GM12878 (cell line): ENCODE measurements at regions not wholly inside any gene's neighbourhood (a gene's known extent, or its start where the extent isn't known, plus 50 kb on each side); places are given as distances from the start of the nearest gene placed in this dataset.

Experiments
- ATAC-seq: fragments of 200-7000 bp; cut with Tn5 transposase; 3 replicates; pipeline ENCODE4 v1.9.1; 2020; ENCODE audit warnings: mild to moderate bottlenecking, moderate library complexity
- BruUV-seq: library from RNA; stranded (reverse); fragments of 400-500 nt; replicated peaks from 2 replicates; lab custom pipeline; 2021; lab: Mats Ljungman, UMichigan
- CTCF ChIA-PET: fragments of 300-600 bp; sonication (Branson Sonifier 250); formaldehyde crosslinking; extraction: SDS; loops from one replicate; lab custom pipeline; 2021; ENCODE audit warnings: inconsistent platforms; lab: Yijun Ruan, JAX
- POLR2A ChIA-PET: fragments of 350-600 bp; formaldehyde crosslinking; extraction: SDS; loops from one replicate; lab custom pipeline; 2021; ENCODE audit warnings: inconsistent platforms; lab: Charles Lee
- RAD21 ChIA-PET: fragments of 300-600 bp; sonication (Branson Sonifier 250); formaldehyde crosslinking; loops from one replicate; lab custom pipeline; 2023; ENCODE audit warnings: antibody characterized with exemption; ENCODE audit not compliant: unreplicated experiment; lab: Charles Lee
- SMC1A ChIA-PET: fragments of 300-600 bp; sonication (Branson Sonifier 250); formaldehyde crosslinking; loops from one replicate; lab custom pipeline; 2023; ENCODE audit not compliant: unreplicated experiment, uncharacterized antibody; lab: Charles Lee
- DNase-seq: peaks from one replicate; pipeline ENCODE4 v3.0.0-alpha.2; 2011; ENCODE audit warnings: low read depth, low spot score
- FAIRE-seq: peaks from 3 replicates; lab custom pipeline; 2011; peaks lifted over from hg19 to GRCh38; lab: Jason Lieb, UNC
- H2AFZ ChIP-seq: 2 replicates; pipeline ENCODE4 v1.6.0; 2011; ENCODE audit warnings: low read depth, low read length, control low read depth; ENCODE audit not compliant: control insufficient read depth
- H3K27ac ChIP-seq: 2 replicates; pipeline ENCODE4 v1.5.1; 2011; ENCODE audit warnings: control low read depth; ENCODE audit not compliant: control insufficient read depth, insufficient read depth
- H3K27me3 ChIP-seq, 2 experiments: replicated peaks in 1 of 2; 2 replicates each; pipeline versions ENCODE4 v1.6.0 to v1.6.1; 2011; ENCODE audit warnings: low read length in 1 of 2; ENCODE audit not compliant: control insufficient read depth in 2 of 2, insufficient read depth in 2 of 2
- H3K36me3 ChIP-seq, 2 experiments: 2 replicates each; pipeline ENCODE4 v1.5.1; 2011; ENCODE audit warnings: low read length in 1 of 2; ENCODE audit not compliant: control insufficient read depth in 2 of 2, insufficient read depth in 2 of 2
- H3K4me1 ChIP-seq: 2 replicates; pipeline ENCODE4 v1.6.1; 2011; ENCODE audit warnings: mild to moderate bottlenecking, low read length, moderate library complexity, mixed read lengths; ENCODE audit not compliant: control insufficient read depth, insufficient read depth
- H3K4me2 ChIP-seq: 2 replicates; pipeline ENCODE4 v1.6.0; 2011; ENCODE audit warnings: control low read depth; ENCODE audit not compliant: control insufficient read depth, insufficient read depth
- H3K4me3 ChIP-seq: fragments of 200-600 bp; sonication (generic); 2 replicates; pipeline ENCODE4 v1.5.1; 2016
- H3K79me2 ChIP-seq: 2 replicates; pipeline ENCODE4 v1.6.0; 2011; ENCODE audit warnings: low read length; ENCODE audit not compliant: control insufficient read depth, insufficient read depth
- H3K9ac ChIP-seq: 2 replicates; pipeline ENCODE4 v1.8.0; 2011; ENCODE audit warnings: low read length, control low read depth, mixed read lengths; ENCODE audit not compliant: control insufficient read depth, insufficient read depth
- H3K9me3 ChIP-seq: replicated peaks from 3 replicates; pipeline ENCODE4 v1.5.1; 2011; ENCODE audit warnings: mild to moderate bottlenecking, low read length; ENCODE audit not compliant: control insufficient read depth, insufficient read depth
- H4K20me1 ChIP-seq: 2 replicates; pipeline ENCODE4 v1.6.0; 2011; ENCODE audit not compliant: control insufficient read depth, insufficient read depth
- ATF7 ChIP-seq: fragments of 450-650 bp; IDR thresholded peaks from 2 replicates; pipeline ENCODE4 v1.6.1; 2016; ENCODE audit warnings: low read depth, mild to moderate bottlenecking
- BCL3 ChIP-seq: IDR thresholded peaks from 2 replicates; pipeline ENCODE4 v1.6.1; 2011; ENCODE audit warnings: borderline replicate concordance, low read depth, mild to moderate bottlenecking, moderate library complexity, low read length; ENCODE audit not compliant: insufficient read depth, poor library complexity, severe bottlenecking
- BMI1 ChIP-seq: fragments of 450-650 bp; IDR thresholded peaks from 2 replicates; pipeline ENCODE4 v1.6.1; 2016; ENCODE audit warnings: mild to moderate bottlenecking, moderate library complexity, borderline replicate concordance
- CUX1 ChIP-seq: IDR thresholded peaks from 2 replicates; pipeline ENCODE4 v1.6.1; 2012; ENCODE audit warnings: improper control_type of control experiment, low read depth, low read length; ENCODE audit not compliant: insufficient replicate concordance
- MEF2B ChIP-seq: fragments of 450-650 bp; IDR thresholded peaks from 2 replicates; pipeline ENCODE4 v1.6.1; 2018; ENCODE audit warnings: mild to moderate bottlenecking, moderate library complexity; ENCODE audit not compliant: partially characterized antibody, poor library complexity, severe bottlenecking
- NFYA ChIP-seq: IDR thresholded peaks from 2 replicates; pipeline ENCODE4 v1.6.1; 2011; ENCODE audit warnings: low read depth, mild to moderate bottlenecking, low read length, improper control_type of control experiment, borderline replicate concordance
- PBX3 ChIP-seq: IDR thresholded peaks from 2 replicates; pipeline ENCODE4 v1.6.1; 2011; ENCODE audit warnings: mild to moderate bottlenecking, low read depth, low read length, moderate library complexity; ENCODE audit not compliant: insufficient replicate concordance
- PML ChIP-seq: IDR thresholded peaks from 2 replicates; pipeline ENCODE4 v1.6.1; 2012; ENCODE audit warnings: low read length, inconsistent platforms
- SIX5 ChIP-seq: IDR thresholded peaks from 2 replicates; pipeline ENCODE4 v1.6.1; 2011; ENCODE audit warnings: mild to moderate bottlenecking, low read depth, low read length, moderate library complexity; ENCODE audit not compliant: severe bottlenecking
- SMAD1 ChIP-seq: fragments of 450-650 bp; IDR thresholded peaks from 2 replicates; pipeline ENCODE4 v1.6.1; 2018; ENCODE audit warnings: mild to moderate bottlenecking, low read depth; ENCODE audit not compliant: partially characterized antibody
- SUPT20H ChIP-seq: IDR thresholded peaks from 2 replicates; pipeline ENCODE4 v1.6.1; 2011; ENCODE audit warnings: low read depth, mild to moderate bottlenecking, low read length, moderate library complexity, borderline replicate concordance; ENCODE audit not compliant: control insufficient read depth
- ZNF384 ChIP-seq: IDR thresholded peaks from 2 replicates; pipeline ENCODE4 v1.6.1; 2012; ENCODE audit warnings: low read depth, mild to moderate bottlenecking, low read length, improper control_type of control experiment, borderline replicate concordance
- in situ Hi-C: fragments of 300-500 bp; cut with MboI; formaldehyde crosslinking; loops from 9 replicates; pipeline ENCODE4 v1.14.3; 2018; ENCODE audit warnings: mixed read lengths
- intact Hi-C: fragments of 100-400 bp; cut with micrococcal nuclease; formaldehyde crosslinking; loops from one replicate; pipeline ENCODE4 v1.14.2; 2022; ENCODE audit not compliant: unreplicated experiment

GRCh38 chr2:198499539-198499938, 695.1 kb downstream of the PLCL1 start (continued):
- TF ChIP-seq CUX1 (no peak), PBX3 (no peak), ZNF384 (no peak)

- Histone ChIP-seq H3K27me3 (no peaks in the 10 kb centered on the region), H3K27ac (no peak overlapping the region), H2AFZ (no peak overlapping the region), H3K4me3 (no peak overlapping the region), H3K79me2 (no peaks in the 10 kb centered on the region), H4K20me1 (no peaks in the 10 kb centered on the region), H3K9me3 (no peaks in the 10 kb centered on the region), H3K4me2 (no peak overlapping the region), H3K9ac (no peak overlapping the region), H3K4me1 (no peaks in the 10 kb centered on the region), H3K36me3 (no peaks in the 10 kb centered on the region)
- CTCF ChIA-PET, result no interaction called here
- DNase-seq (no peak), FAIRE-seq (no peak), ATAC-seq (no peak)
- RAD21 ChIA-PET, result interaction anchor here (0.7 kb wide), 1 partner anchor 23 kb away, joined by 3 read pairs; no protein-coding TSS in a partner anchor
- SMC1A ChIA-PET, result no interaction called here
- in situ Hi-C loops (no loop called here), intact Hi-C loops (no loop called here)
- POLR2A ChIA-PET, result no interaction called here
- no TSS peak for BruUV-seq
- TF ChIP-seq SUPT20H, result no peak
- no peak for TF ChIP-seq ATF7
- TF ChIP-seq NFYA, result no peak
- no peak for TF ChIP-seq MEF2B
- TF ChIP-seq SIX5, result no peak
- TF ChIP-seq BCL3, result no peak
- no peak for TF ChIP-seq PML
- TF ChIP-seq SMAD1, result no peak
- TF ChIP-seq BMI1, result no peak
Measured at GRCh38 chr2:198498516-198498915, 694.1 kb downstream of the PLCL1 start.
